ENCODE measurements at regions not wholly inside any gene's neighbourhood (a gene's known extent, or its start where the extent isn't known, plus 50 kb on each side); places are given as distances from the start of the nearest gene placed in this dataset.

GRCh38 chr6:25138233-25138933 lies 140.8 kb upstream of the CARMIL1 start:
- no peak for TF ChIP-seq CTCF (IDR thresholded peaks at IDR 0.05)
- TF ChIP-seq ZFX (IDR thresholded peaks at IDR 0.05; ENCODE audit: borderline replicate concordance), result no peak
